AG10803 (cell line): ENCODE measurements at regions not wholly inside any gene's neighbourhood (a gene's known extent, or its start where the extent isn't known, plus 50 kb on each side); places are given as distances from the start of the nearest gene placed in this dataset.

Experiments
- DNase-seq: peaks from one replicate; pipeline ENCODE4 v3.0.0; 2010; ENCODE audit warnings: low read depth
- H3K4me3 ChIP-seq: 2 replicates; pipeline ENCODE4 v1.5.1; 2011; ENCODE audit warnings: mild to moderate bottlenecking, low read length, control low read depth
- TF ChIP-seq, protein P1 (sequence below): conservative IDR thresholded peaks from 2 replicates; pipeline ENCODE4 v1.5.1; 2011; ENCODE audit warnings: mild to moderate bottlenecking, low read length, control low read depth, inconsistent platforms

DNA sequence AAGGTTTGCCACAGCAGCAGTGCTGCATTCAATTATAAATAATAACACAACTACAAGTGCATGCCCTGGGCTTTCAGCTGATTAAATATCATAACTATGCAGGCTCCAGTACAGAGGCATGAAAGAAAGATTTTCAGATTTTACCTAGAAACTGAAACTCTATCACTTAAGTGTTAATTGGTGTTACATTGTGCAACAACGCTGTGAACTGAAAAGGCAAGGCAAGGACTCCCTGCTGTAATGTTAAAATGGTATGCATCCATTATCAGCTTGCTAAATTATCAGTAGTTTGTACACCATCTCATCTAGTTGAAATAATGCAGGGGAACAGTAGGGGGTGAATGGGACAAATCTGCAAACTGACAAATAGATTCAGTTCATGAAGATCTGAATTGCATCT is 976.7 kb upstream of the MANEA start:
- no peak overlapping the region for H3K4me3 ChIP-seq
- TF ChIP-seq, protein P1, sequence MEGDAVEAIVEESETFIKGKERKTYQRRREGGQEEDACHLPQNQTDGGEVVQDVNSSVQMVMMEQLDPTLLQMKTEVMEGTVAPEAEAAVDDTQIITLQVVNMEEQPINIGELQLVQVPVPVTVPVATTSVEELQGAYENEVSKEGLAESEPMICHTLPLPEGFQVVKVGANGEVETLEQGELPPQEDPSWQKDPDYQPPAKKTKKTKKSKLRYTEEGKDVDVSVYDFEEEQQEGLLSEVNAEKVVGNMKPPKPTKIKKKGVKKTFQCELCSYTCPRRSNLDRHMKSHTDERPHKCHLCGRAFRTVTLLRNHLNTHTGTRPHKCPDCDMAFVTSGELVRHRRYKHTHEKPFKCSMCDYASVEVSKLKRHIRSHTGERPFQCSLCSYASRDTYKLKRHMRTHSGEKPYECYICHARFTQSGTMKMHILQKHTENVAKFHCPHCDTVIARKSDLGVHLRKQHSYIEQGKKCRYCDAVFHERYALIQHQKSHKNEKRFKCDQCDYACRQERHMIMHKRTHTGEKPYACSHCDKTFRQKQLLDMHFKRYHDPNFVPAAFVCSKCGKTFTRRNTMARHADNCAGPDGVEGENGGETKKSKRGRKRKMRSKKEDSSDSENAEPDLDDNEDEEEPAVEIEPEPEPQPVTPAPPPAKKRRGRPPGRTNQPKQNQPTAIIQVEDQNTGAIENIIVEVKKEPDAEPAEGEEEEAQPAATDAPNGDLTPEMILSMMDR = no peak
- DNase-seq = no peak

DNA sequence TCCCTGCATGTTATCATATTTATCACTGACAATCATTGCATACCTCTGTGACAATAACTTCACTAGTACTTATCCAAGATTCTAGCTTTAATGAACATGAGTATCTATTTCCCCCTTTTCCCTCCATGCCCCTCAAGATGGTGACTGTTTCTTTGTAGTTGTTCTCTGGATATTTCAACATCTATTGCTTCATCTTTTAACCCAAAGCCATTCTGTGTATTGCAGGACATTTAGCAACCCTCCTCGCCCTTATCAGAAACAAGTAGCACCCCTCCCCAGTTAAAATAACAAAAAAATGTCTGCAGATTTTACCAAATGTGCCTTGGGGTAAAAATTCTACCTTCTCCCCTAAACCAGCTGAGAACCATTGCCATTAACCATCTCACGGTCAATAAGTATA is 979.8 kb upstream of the MANEA start:
- TF ChIP-seq, protein P1 = no peak
- DNase-seq = no peak
- no peak overlapping the region for H3K4me3 ChIP-seq

DNA sequence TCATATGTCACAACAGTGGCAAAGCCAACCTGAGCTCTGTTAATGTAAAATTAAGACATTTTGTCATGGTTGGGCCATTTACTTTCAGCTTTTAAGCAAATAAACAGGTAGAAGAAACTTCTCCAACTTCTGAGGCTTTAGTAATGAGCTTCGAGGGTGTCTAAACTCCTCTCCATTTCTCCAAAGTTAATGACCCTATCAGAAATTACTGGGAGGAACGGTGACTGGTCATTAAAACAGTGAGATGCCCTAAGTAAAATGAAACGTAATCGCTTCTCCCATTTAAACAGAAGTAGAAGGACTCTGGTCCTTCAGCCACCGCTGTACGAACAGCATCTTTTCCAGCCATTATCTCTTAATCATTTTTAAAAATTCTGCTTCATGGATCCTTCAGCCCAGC is 986.9 kb upstream of the MANEA start:
- TF ChIP-seq, protein P1 = no peak
- no peak overlapping the region for H3K4me3 ChIP-seq
- DNase-seq = no peak

DNA sequence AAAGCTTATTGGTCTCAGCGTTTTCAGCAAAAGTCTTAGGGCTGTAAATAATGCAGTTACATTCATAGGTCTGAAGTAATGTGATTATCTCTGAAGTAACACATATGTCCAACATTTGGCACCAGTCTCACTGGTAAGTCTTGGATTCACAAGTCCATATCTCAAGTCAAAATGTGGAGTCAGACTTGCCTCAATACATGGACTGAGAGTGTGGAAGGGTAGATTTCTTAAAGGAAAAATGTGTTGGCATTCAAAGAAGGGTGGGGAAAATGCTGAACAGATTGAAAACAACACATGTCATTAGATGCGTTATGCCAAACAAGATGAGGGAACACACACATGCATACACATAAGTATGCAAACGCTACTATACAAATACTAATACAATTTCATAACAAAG is 989.0 kb upstream of the MANEA start:
- no peak overlapping the region for H3K4me3 ChIP-seq
- DNase-seq = no peak
- TF ChIP-seq, protein P1 = no peak

DNA sequence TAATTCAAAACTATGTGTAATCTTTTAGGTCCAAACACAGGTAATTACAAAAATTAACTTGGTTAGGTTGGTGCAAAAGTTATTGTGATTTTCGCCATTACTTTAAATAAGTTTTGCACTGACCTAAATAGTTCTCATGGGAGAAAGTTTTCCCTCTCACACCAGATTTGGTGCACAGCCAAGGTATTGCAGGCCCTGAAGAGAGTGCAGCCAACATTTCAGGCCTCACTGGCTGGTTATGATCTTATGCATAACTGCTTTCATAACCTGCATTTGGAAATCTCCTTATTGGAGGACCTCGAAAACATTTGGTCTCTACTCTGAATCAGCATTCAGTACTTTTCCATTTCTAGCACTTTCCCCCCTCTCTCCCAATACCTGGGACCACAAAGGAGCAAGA is 993.1 kb upstream of the MANEA start:
- H3K4me3 ChIP-seq = no peak overlapping the region
- TF ChIP-seq, protein P1 = no peak
- no peak for DNase-seq

DNA sequence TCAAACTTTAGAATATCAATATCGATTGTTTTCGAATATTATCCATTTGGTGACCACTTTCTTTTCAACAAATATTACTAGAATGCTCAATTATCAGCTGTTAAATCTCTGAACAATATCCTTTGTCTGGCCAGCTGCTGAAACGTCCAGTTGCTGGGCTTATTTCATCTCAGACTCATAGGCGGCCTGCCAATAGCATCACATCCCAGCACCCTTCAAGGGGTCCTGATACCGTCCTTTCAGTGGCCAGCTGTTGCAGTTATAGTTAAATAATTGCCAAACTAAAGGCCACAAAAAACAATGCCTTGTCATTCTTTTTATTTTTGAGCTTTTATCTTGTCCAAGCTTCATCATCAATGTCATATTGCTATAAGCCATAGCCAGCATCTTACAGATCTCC is 1006.8 kb upstream of the MANEA start:
- TF ChIP-seq, protein P1 = no peak

DNA sequence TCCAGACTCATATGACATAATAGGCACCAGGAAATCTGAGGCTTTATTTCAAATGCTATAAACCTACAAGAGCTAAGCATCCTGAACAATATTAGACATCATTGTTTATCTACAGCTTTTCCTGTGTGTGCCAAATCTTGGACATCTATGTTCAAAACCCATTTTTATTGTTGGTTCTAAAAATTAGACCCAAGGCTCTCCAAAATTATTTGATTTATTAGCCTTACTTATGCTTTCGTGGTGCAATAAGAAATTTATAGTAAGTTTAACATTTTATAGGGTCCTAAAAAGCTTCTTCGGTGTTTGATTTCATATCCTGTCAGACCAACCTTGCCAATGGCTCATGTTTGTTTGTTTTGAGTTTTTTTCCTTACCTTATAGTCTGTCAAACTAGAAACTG is 1014.5 kb upstream of the MANEA start:
- TF ChIP-seq, protein P1 = no peak
- H3K4me3 ChIP-seq = no peak overlapping the region
- no peak for DNase-seq

More for the DNA sequence above, 1006.8 kb upstream of the MANEA start:
- DNase-seq = no peak
- no peak overlapping the region for H3K4me3 ChIP-seq
